ENCODE measurements at regions not wholly inside any gene's neighbourhood (a gene's known extent, or its start where the extent isn't known, plus 50 kb on each side); places are given as distances from the start of the nearest gene placed in this dataset.
A peak's percentile ranks its signal among the peaks of the same experiment; 100 is the strongest.

DNA sequence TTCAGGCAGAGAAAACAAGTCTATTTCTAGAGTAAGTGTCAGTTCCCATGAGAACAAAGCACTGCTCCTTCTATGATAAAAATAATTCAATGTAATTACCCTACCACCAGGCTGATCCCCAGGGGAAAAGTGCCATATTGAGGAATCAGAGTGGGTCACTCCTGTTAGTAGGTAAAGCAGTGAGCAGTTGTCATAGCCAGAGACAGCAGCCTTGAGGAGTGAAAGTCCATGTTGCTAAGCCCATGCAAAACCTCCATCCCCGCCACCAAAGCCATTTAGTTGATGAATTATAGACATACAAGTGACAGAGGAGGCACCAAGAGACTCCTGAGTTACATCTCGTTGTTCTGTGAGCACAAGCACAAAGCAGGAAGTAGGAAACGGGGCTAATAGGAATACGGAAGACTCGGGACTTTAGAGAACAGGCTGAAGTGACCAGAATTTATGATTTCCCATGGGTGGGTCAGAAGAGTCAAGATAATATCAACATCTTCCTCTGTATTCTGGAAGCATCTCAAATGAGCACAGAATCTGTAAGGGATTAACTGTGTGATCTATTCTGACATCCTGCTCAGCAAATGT is 197.9 kb downstream of the MAFB start:
- no peak for DNase-seq (ENCODE audit: low spot score)

DNA sequence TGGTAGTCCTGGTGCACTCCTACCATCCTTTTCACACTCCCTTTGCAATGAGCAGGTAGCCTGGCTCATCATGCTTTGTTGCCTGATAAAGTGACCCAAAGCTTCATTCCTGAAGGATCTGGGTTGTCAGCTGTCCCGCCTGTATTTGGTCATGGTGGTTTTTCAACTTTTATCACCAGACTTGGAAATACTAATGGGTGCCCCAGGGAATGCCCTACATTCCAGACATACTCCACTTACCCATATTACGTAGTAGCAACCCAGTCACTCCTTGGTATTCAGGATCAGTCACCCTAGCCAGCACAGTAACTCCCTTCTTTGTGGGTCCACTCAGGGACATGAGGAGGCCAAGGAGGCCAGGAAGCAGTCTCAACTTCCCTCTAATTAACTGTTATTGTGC is 199.2 kb downstream of the MAFB start:
- no peak for DNase-seq (ENCODE audit: low spot score)

DNA sequence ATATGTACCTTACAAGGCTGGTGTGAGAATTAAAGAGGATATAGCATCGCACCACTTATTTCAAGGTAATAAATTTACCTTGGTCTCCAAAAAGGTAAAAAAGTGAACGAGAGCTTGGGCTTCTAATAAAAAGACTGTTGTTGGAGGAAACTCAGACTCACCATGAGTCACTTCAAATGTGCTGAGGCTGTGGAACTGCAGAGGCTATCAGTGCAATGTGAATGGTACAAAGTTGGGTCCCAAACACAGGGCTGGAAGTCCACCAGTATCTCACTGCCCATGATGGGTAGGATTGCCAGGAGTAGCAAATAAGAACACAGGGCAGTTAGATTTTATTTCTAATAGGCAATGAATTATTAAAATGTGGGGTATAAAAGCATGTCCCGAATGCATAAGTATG is 200.6 kb downstream of the MAFB start:
- DNase-seq (ENCODE audit: low spot score): no peak

DNA sequence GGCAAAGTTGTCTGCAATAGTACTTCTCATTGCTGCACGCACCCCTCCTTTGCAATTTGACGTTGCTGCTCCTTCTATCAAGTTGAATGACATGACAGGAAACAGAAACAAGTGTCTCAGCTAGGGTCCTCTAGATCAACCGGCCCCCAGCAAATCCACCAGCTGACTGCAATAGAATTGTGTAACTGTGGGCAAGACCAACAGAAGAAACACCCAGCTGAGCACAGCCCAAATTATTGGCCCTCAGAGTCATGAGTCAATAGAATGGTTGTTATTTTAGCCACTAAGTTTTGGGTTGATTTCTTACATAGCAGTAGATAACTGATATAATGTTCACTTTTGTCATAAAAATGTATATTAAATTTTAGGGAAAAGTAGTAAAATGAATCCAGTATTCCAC is 202.7 kb downstream of the MAFB start:
- DNase-seq (ENCODE audit: low spot score): no peak

DNA sequence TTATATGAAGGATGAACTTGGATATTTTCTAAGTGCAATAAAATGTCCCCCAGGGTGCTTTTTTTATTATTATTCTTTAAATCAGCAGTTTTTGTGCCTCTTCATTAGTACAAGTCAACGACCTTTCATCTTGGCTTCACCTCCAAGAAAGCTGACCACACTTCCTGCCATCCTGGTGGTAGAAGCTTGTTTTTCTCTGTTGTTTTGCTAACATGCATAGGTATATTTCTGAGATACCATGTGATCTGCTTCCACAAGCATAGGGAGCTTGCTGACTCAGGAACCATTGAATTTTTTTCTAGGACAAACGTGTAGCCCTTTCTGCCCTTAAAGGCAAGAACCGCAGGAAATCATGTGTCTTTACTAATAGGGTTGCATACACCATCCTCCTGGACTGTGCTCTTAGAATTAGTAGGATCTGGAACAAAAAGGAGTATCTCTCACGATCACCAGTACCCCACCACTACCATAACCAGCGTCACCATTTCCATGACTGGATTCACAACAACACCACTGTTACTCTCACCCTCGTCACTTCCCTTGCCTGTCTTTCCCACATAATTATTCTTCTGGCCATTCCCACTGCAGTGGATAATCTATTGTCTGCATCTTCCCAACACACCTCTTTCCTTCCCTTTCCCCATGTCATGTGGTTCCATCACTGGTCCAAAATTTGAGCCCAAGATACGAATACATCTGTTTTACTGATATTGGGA is 207.1 kb downstream of the MAFB start:
- DNase-seq (ENCODE audit: low spot score): no peak

DNA sequence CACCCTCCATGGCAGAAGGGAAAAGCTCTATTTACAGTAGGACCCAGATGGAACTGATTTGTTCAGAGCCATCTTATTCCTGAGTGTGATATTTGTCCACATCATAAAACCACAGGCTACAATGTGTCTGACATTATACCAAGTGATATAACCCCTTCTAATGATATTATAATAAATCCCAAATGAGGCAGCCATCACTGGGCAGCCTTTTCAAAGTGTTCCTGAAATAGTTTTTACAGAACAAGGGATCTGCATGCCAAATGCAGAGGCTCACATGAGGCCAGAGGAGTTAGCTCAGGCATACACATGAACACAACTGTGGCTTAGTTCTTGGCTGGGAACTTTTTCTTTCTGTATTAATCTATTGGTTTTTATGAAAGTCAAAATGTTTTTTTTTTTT is 207.7 kb downstream of the MAFB start:
- no peak for DNase-seq (ENCODE audit: low spot score)

DNA sequence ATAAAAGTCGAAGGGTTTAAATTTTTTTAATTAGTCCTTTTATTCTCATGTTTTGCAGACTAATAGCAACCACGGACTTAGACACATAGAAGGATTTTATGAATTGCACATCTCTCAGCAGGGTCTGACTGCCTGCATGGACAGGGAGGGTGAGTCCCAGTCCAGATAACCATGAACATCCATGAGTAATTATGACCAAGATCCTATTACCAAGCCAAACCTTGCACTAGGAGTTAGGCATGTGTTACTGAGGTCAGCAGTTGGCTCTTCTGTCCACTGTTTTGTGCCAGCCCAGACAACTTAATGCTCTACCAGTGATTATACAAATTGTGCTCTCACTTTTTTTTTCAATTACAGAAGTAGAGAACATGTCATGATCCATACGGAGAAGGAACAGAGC is 211.2 kb downstream of the MAFB start:
- DNase-seq (ENCODE audit: low spot score): no peak

DNA sequence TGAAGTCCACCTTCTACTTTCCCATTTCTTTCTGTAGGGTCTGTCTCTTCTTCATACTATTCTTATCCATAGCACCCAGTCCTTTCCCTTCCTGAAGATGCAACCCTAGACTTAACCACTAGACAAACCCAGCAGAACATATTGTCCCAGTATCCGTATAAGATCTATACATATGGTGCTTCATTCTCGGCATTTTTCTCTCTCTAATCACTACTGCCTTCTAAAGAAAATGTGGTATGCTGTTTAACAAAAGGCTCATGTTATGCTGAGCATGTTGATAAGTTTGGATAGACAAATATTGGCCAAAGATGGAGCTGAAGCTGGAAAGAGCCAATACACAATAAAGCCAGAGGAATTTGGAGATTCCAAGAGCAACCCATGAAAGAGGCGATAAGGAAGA is 212.6 kb downstream of the MAFB start:
- no peak for DNase-seq (ENCODE audit: low spot score)

DNA sequence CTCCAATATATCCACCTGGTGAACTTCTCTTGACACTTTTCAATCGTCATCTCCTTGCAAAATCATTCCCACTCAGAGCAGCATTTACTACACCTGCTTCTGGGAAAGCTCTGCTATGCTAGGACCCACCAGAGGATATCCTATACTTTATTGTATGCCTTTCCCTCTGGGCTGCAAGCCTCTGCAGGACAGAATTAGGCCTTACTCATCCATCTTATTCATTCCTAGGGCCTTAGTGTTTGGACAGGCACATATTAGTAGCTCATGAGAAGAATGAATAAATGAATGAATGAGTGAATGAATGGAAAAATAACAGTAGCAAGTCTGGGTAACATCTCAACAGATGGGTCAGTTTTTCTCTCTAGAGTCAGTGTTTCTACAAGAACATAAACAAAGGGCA is 216.1 kb downstream of the MAFB start:
- DNase-seq (ENCODE audit: low spot score): no peak

DNA sequence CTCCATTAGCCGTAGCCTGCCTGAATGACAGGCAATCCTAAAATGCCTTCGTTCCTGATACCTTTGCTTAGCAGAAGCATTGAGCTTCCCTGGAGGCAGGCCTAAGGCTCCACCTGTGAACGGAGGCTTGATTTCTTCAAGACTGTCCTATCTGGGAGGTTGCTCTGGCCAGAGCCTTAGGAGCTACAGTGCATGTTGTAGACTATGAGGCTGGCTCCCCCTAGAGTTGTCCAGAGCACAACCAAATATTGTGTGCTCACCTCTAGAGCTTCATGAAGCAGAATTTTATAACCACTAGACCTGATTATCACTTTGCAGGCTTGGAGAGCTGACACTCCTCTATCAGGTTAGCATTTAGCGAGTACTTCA is 217.8 kb downstream of the MAFB start:
- DNase-seq (ENCODE audit: low spot score): no peak

DNA sequence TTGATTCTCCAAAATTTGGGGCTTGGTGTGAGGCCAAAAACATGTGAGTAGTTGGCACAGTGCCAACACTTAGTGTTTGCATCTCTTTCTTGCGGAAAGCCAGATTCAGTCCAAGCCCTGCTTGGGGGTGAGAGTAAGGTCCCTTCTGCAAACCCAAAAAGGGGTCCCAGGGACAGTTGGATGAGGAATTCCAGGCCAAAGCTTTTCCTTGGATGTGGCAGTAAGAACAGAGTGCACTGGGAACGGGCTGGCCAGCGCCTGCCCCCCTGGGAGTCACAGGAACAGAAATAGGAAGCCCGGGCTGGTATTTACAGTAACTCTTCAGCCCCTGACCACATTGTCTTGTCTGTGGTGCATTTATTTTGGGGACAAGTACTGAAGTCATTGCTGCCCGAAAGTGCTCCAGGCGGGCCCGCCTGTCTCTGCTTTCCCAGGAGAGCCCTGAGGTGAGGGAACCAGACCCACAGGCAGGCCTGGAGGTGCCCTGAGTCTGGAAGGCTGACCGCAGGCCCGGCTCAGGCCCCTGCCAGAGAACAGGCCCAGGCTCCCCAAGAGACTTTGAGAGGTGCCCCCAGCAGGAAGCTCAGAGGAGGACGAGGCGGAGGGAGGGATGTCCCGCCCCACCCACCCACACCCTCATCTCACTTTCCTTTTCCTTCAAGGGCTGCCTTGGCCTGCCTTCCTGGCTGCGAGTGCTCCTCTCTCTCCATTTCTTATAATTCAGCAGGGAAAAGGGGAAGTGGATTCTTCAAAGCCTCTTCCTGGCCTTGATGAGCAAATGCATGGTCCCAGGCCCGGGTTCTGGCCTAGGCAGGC is 218.4 kb downstream of the MAFB start:
- peak; percentile 38 for DNase-seq (ENCODE audit: low spot score)

DNA sequence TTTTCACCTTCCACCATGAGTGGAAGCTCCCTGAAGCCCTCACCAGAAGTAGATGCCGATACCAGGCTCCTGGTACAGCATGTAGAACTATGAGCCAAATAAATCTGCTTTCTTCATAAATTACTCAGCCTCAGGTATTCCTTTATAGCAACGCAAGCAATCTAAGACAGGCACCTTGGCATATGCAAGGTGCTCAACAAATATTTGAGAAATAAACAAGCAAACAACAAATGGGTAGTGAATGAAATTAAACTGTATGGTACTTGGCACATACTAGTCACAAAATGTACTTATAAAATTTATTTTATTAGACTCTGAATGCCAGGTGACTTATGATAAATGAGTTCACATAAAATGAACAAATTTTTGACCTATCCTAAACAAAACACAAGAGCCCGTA is 220.3 kb downstream of the MAFB start:
- no peak for DNase-seq (ENCODE audit: low spot score)

DNA sequence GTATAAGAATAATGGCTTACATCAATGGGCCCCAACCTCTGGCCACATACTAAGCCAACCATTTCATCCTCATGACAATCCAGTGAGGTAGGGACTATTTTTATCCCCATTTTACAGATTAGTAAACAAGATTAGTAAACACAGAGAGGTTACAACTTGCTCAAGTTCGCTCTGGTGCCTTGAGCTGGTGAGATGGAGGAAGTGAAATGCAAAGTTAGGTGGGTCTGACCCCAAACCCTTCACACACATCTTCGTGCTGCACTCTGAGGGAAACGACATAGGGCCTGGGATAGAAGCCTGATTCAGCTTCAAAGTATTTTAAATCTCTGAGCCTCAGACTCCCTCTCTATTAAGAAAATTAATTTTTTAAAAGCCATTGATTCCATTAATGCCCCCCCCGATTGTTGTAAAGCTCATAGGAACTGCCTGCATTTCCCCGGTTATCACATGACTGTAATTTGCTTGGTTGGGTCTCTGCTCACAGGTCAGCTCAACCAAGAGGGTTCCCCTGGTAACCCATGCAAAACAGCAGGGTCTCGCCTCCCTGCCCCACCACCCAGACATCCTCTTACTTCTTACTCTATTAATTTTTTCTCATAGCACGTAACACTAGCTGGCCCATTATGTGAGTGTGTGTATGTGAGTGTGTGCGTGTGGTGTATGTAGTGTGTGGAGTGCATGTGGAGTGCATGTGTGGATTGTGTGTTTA is 221.2 kb downstream of the MAFB start:
- no peak for DNase-seq (ENCODE audit: low spot score)

DNA sequence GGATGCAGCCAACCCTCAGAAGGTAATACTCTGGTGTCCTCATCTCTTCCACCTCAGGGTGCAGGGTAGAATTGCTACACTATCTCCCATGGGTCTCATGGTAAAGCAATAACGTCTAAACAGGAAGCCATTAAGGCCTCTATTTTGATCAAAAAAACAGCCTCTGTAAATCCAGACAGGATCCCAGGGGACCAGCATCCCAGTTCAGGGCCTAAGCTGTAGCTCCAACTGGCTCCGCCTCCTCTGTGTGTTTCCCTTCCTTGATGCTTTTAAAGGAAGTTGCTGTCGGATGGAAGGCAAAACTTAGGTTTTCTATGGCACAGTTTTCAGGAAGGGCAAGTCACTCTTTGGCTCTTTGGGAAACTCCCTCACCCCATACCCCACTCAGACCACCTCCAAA is 222.0 kb downstream of the MAFB start:
- no peak for DNase-seq (ENCODE audit: low spot score)

DNA sequence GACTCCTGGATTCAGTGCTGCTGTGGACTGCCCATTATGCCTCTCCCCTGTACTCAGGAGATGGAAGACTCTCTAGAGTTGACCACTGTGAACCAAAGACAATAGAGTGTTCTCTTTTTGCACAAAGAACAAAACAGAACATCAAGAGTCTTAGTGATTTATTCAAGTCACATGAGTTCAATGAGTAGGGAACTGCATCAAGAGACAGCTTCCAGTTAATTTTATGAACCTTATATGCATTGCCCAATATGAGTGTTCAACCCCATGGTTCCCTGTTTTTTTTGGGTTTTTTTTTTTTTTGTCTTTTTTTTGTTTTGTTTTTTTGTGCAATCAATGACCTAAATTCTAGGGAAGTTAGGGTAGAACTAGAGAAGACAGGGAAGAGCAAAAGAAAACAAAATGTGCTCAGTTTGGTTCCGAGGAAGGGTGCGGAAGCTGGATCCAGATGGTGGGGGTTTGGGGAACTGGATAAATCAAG is 224.3 kb downstream of the MAFB start:
- DNase-seq (ENCODE audit: low spot score): no peak

DNA sequence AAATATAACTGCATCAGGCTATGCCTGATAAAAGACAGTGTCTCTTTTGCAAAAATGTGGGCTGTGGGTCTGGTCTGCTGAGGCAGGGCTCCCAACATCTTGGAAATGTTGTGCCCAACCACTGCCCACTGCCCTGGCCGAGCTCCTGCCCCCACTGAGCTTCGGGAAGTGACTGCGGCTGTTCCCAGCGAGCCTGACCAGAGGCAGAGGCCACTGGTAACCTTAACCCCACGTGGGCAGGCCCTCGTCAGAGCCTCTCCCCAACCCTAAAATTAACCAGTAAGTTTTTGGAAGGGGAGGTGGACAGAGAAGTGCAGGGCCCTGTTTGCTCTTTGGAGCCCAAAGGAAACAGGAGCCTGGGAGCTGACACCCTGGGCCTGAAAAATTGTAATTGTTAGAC is 225.9 kb downstream of the MAFB start:
- no peak for DNase-seq (ENCODE audit: low spot score)

DNA sequence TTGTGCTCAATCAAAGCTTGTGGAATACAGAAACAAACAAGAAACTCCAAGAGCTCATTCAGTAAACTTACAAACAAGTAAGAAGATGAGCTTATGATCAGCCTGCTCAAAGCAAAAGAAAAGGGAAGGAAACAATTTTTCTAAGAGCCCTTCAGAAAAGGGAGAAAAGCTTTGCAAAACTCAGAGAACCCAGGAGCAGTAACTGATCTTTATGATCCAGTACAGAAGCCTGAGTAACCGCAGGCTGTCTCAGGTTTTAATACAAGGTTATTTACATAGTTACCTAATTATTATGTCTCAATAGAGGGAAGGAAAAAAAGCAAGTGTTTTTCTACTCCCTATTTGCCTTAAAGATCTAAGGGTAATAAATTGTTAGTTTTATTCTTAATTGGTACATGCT is 226.5 kb downstream of the MAFB start:
- no peak for DNase-seq (ENCODE audit: low spot score)

DNA sequence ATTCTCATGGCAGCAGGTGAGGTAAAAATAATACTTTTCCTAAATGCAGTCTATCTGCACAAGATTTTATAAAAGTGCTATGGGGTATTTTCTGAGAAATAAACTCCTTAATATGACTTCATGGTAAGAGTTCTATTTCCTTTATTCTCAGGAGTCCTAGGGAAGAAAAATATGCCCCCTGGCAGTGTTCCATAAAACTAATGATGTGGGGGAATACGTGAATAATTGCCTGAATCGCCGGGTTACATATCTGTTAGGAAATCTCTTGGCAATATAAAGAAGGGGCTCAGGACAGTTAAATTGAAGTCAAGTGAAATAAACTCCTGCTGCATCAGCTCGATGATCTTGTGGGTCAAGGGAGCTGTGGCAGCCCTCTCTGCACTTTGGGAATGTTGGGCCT is 229.7 kb downstream of the MAFB start:
- DNase-seq (ENCODE audit: low spot score): no peak

DNA sequence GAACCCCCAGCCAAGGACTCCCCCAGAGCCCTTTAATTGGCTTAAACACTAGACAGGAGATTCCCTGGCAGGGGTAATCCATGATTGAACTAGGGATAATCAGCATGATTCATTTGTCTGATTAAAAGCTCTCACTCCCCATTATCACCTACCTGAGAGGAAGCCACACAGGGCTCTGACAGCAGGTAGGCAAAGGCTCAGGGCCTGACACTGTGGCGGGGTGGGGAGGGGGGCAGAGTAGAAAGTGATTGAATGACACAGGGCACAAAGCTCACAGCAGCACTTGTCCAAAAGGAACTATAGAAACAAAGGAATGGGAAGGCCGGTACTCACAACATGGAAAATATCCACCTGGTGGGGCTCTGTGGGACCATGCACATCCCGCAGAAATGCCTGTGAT is 231.6 kb downstream of the MAFB start:
- DNase-seq (ENCODE audit: low spot score): no peak

DNA sequence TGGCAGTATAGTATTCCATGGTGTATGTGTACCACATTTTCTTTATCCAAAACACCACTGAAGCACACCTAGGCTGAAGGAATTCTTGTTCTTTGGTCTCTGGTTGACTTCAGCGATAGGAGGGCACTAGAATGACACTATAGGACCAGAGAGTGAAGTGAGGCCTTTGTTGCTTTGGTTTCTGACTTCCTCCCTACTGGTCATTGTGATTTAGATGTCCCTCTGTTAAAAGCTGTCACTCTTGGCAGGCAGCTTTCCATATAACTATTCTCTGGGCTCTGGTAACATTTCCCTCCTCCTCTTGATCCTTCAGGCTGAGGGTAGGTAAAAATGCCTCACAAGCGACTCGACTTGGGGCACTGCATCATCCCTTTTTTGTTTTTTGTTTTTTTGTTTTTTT is 236.3 kb downstream of the MAFB start:
- no peak for DNase-seq (ENCODE audit: low spot score)

DNA sequence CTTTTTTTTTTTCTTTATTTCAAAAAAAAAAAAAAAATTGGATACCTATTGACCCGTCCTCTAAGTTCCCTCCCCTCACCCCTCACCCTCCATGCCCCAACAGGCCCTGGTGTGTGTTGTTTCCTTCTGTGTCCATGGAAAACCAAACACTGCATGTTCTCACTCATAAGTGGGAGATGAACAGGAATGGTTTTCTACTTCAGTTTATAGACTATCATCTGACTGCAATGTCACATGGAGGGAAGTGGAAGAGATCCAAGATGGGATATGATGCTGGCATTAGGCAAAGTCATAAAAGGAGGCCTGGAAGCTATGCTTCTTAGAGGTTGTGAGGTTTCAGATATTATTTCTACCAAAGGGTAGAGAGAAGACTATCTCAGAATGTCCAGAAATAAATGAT is 237.5 kb downstream of the MAFB start:
- no peak for DNase-seq (ENCODE audit: low spot score)

DNA sequence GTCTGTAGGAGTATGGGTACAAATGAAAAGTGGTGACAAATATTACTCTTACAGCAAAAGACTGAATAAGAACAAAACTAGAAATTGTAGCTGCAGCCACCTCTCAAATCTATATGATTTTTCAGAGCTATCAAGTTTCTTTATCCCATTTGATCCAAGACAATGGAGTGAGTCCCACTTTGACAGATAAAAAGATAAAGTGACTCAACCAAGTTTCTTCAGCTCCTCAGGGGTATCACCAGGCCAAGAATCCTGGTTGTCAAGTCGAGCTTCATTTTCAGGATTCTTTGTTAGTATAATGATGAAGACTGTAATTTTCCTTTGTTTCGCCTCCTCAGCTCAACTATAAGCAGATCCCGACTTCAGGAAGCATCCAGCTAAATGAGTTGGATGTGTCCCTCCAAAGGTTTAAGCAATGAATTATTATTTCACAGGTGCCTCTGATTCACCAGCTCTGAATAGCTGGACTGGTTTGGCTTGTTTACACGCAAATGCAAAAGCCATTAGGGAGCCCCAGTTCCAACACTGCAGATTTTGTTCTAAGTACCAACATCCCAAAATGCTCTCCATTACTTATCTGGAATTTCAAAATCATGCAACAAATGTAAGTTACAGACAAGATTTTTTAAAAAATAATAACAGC is 238.9 kb downstream of the MAFB start:
- no peak for DNase-seq (ENCODE audit: low spot score)

Measured in globus pallidus (tissue), 1 donor.